IMR-90 (cell line): ENCODE measurements at regions not wholly inside any gene's neighbourhood (a gene's known extent, or its start where the extent isn't known, plus 50 kb on each side); places are given as distances from the start of the nearest gene placed in this dataset.

Experiments used
- ATAC-seq: fragments of 200-7000 bp; cut with Tn5 transposase; 2 replicates; pipeline ENCODE4 v1.9.1; 2020; ENCODE audit warnings: low read depth, mild to moderate bottlenecking, moderate library complexity
- BruUV-seq: library from RNA; stranded (reverse); fragments of 400-500 nt; replicated peaks from 2 replicates; lab custom pipeline; 2021; lab: Mats Ljungman, UMichigan
- CTCF ChIA-PET: fragments of 300-600 bp; formaldehyde crosslinking; extraction: SDS; loops from one replicate; lab custom pipeline; 2021; ENCODE audit warnings: antibody characterized with exemption; lab: Yijun Ruan, JAX
- POLR2A ChIA-PET: fragments of 300-600 bp; sonication (Branson Sonifier 250); formaldehyde crosslinking; loops from one replicate; lab custom pipeline; 2022; ENCODE audit warnings: antibody characterized with exemption; ENCODE audit not compliant: unreplicated experiment; lab: Charles Lee
- DNase-seq: peaks from one replicate; pipeline ENCODE4 v3.0.0; 2013
- H2AFZ ChIP-seq: replicated peaks from 2 replicates; pipeline ENCODE3; 2013; ENCODE audit warnings: low read length, mild to moderate bottlenecking; ENCODE audit not compliant: poor library complexity
- H2AK5ac ChIP-seq: 2 replicates; pipeline ENCODE4 v1.6.1; 2013; ENCODE audit warnings: low read depth, low read length, inconsistent platforms
- H2AK9ac ChIP-seq: replicated peaks from 2 replicates; pipeline ENCODE3; 2013; ENCODE audit warnings: mild to moderate bottlenecking, low read depth, low read length, moderate library complexity; ENCODE audit not compliant: poor library complexity
- H2BK120ac ChIP-seq: 2 replicates; pipeline ENCODE4 v1.6.1; 2013; ENCODE audit warnings: low read depth, low read length, inconsistent platforms
- H2BK15ac ChIP-seq: 3 replicates; pipeline ENCODE4 v1.6.1; 2013; ENCODE audit warnings: low read depth, low read length, inconsistent platforms
- H2BK20ac ChIP-seq: 2 replicates; pipeline ENCODE4 v1.6.1; 2013; ENCODE audit warnings: low read depth, mild to moderate bottlenecking, inconsistent platforms, low read length, moderate library complexity
- H2BK5ac ChIP-seq: 2 replicates; pipeline ENCODE4 v1.6.1; 2013; ENCODE audit warnings: mild to moderate bottlenecking, low read depth, low read length, inconsistent platforms; ENCODE audit not compliant: poor library complexity, severe bottlenecking
- H3K14ac ChIP-seq: replicated peaks from 2 replicates; pipeline ENCODE4 v1.6.1; 2013; ENCODE audit warnings: low read depth, low read length, inconsistent platforms
- H3K18ac ChIP-seq: 2 replicates; pipeline ENCODE4 v1.6.1; 2013; ENCODE audit warnings: low read depth, low read length, control low read depth
- H3K23ac ChIP-seq: 2 replicates; pipeline ENCODE4 v1.6.1; 2013; ENCODE audit warnings: low read depth, low read length, inconsistent platforms
- H3K27ac ChIP-seq: 2 replicates; pipeline ENCODE4 v1.5.1; 2013; ENCODE audit warnings: mild to moderate bottlenecking, control low read depth, low read length; ENCODE audit not compliant: insufficient read depth
- H3K27me3 ChIP-seq: 2 replicates; pipeline ENCODE4 v1.6.1; 2013; ENCODE audit warnings: low read length; ENCODE audit not compliant: control insufficient read depth, insufficient read depth
- H3K36me3 ChIP-seq: 2 replicates; pipeline ENCODE4 v1.6.1; 2013; ENCODE audit warnings: low read length, mixed read lengths; ENCODE audit not compliant: control insufficient read depth, insufficient read depth
- H3K4ac ChIP-seq: 2 replicates; pipeline ENCODE4 v1.6.1; 2013; ENCODE audit warnings: low read depth, low read length, inconsistent platforms
- H3K4me1 ChIP-seq: 2 replicates; pipeline ENCODE4 v1.6.1; 2013; ENCODE audit warnings: low read length, mixed read lengths; ENCODE audit not compliant: control insufficient read depth, insufficient read depth
- H3K4me2 ChIP-seq: 2 replicates; pipeline ENCODE4 v1.6.1; 2013; ENCODE audit warnings: low read depth, mild to moderate bottlenecking, control low read depth, low read length, moderate library complexity
- H3K4me3 ChIP-seq: 2 replicates; pipeline ENCODE4 v1.5.1; 2013; ENCODE audit warnings: low read depth, mild to moderate bottlenecking, control low read depth, low read length, moderate library complexity; ENCODE audit not compliant: insufficient read depth
- H3K56ac ChIP-seq: 2 replicates; pipeline ENCODE4 v1.6.1; 2013; ENCODE audit warnings: low read length, inconsistent platforms; ENCODE audit not compliant: insufficient read depth; ENCODE audit errors: extremely low read depth
- H3K79me1 ChIP-seq, 2 experiments: 2 replicates each; pipeline ENCODE4 v1.6.1; 2013; ENCODE audit warnings: low read length in 2 of 2, inconsistent platforms in 1 of 2, low read depth in 1 of 2
- H3K9ac ChIP-seq: 2 replicates; pipeline ENCODE4 v1.6.1; 2013; ENCODE audit warnings: low read depth, low read length, control low read depth
- H3K9me1 ChIP-seq: 2 replicates; pipeline ENCODE4 v1.6.1; 2013; ENCODE audit warnings: low read length, inconsistent platforms; ENCODE audit not compliant: insufficient read depth
- H3K9me3 ChIP-seq: 2 replicates; pipeline ENCODE4 v1.6.1; 2013; ENCODE audit warnings: low read length; ENCODE audit not compliant: control insufficient read depth, insufficient read depth
- H4K20me1 ChIP-seq: 2 replicates; pipeline ENCODE4 v1.6.1; 2013; ENCODE audit warnings: low read length, inconsistent platforms; ENCODE audit not compliant: insufficient read depth
- H4K5ac ChIP-seq: 2 replicates; pipeline ENCODE4 v1.6.1; 2013; ENCODE audit warnings: mild to moderate bottlenecking, low read depth, low read length, control low read depth
- H4K8ac ChIP-seq, 2 experiments: 2 replicates each; pipeline ENCODE4 v1.6.1; 2013; ENCODE audit warnings: low read depth in 2 of 2, low read length in 2 of 2, control low read depth in 1 of 2, inconsistent platforms in 1 of 2
- H4K91ac ChIP-seq: 2 replicates; pipeline ENCODE4 v1.6.1; 2013; ENCODE audit warnings: low read depth, low read length, inconsistent platforms; ENCODE audit not compliant: insufficient read depth
- BHLHE40 ChIP-seq: fragments of 150-350 bp; IDR thresholded peaks from 2 replicates; pipeline ENCODE4 v1.6.1; 2016; ENCODE audit warnings: mild to moderate bottlenecking, low read depth, low read length
- CEBPB ChIP-seq: IDR thresholded peaks from 2 replicates; pipeline ENCODE4 v1.6.1; 2012; ENCODE audit warnings: low read depth, low read length, improper control_type of control experiment
- CHD1 ChIP-seq: IDR thresholded peaks from 2 replicates; pipeline ENCODE4 v1.6.1; 2012; ENCODE audit warnings: low read depth, low read length, improper control_type of control experiment
- CTCF ChIP-seq: conservative IDR thresholded peaks from 2 replicates; pipeline ENCODE4 v1.5.1; 2012; ENCODE audit warnings: mild to moderate bottlenecking, low read depth, low read length, improper control_type of control experiment
- ELK1 ChIP-seq: fragments of 150-350 bp; IDR thresholded peaks from 2 replicates; pipeline ENCODE4 v1.6.1; 2016; ENCODE audit warnings: low read depth, mild to moderate bottlenecking, low read length, moderate library complexity, borderline replicate concordance
- FOS ChIP-seq: fragments of 150-350 bp; IDR thresholded peaks from 2 replicates; pipeline ENCODE4 v1.6.1; 2016; ENCODE audit warnings: low read depth, low read length
- MAFK ChIP-seq: IDR thresholded peaks from 2 replicates; pipeline ENCODE4 v1.6.1; 2012; ENCODE audit warnings: low read depth, low read length, improper control_type of control experiment
- MAZ ChIP-seq: IDR thresholded peaks from 2 replicates; pipeline ENCODE4 v1.6.1; 2012; ENCODE audit warnings: low read depth, mild to moderate bottlenecking, low read length, improper control_type of control experiment, moderate library complexity, borderline replicate concordance
- MXI1 ChIP-seq: IDR thresholded peaks from 2 replicates; pipeline ENCODE4 v1.6.1; 2012; ENCODE audit warnings: low read depth, mild to moderate bottlenecking, low read length, moderate library complexity, borderline replicate concordance
- NFE2L2 ChIP-seq: fragments of 150-350 bp; IDR thresholded peaks from 2 replicates; pipeline ENCODE4 v1.6.1; 2016; ENCODE audit warnings: low read depth, mild to moderate bottlenecking, low read length
- POLR2A ChIP-seq: IDR thresholded peaks from 2 replicates; pipeline ENCODE4 v1.6.1; 2012; ENCODE audit warnings: mild to moderate bottlenecking, low read depth, low read length
- RAD21 ChIP-seq: IDR thresholded peaks from 2 replicates; pipeline ENCODE4 v1.6.1; 2012; ENCODE audit warnings: low read length, improper control_type of control experiment
- RCOR1 ChIP-seq: IDR thresholded peaks from 2 replicates; pipeline ENCODE4 v1.6.1; 2012; ENCODE audit warnings: mild to moderate bottlenecking, low read length, improper control_type of control experiment; ENCODE audit not compliant: insufficient replicate concordance
- RFX5 ChIP-seq: IDR thresholded peaks from 2 replicates; pipeline ENCODE4 v1.8.0; 2012; ENCODE audit warnings: low read depth, mild to moderate bottlenecking, low read length, moderate library complexity
- SMC3 ChIP-seq: fragments of 150-350 bp; IDR thresholded peaks from 2 replicates; pipeline ENCODE4 v1.6.1; 2016; ENCODE audit warnings: low read depth, mild to moderate bottlenecking, antibody characterized with exemption, low read length, moderate library complexity
- USF2 ChIP-seq: fragments of 150-350 bp; IDR thresholded peaks from 2 replicates; pipeline ENCODE4 v1.6.1; 2017; ENCODE audit warnings: mild to moderate bottlenecking, antibody characterized with exemption, low read length, low read depth
- WGBS, 2 experiments: methylation state at CpG; one replicate each; pipeline versions ENCODE4 v1.1.5 to v1.1.7; 2013; ENCODE audit warnings: missing lambda C conversion rate in 2 of 2; ENCODE audit not compliant: insufficient read length in 1 of 2; ENCODE audit errors: extremely low coverage in 2 of 2; 5-methylcytosine and 5-hydroxymethylcytosine counted together
- dilution Hi-C: fragments of 300-500 bp; cut with HindIII; formaldehyde crosslinking; loops from one replicate; pipeline ENCODE4 v1.14.3; 2018; ENCODE audit warnings: low sequenced_read_pairs; ENCODE audit not compliant: unreplicated experiment
- in situ Hi-C: fragments of 300-500 bp; cut with MboI; formaldehyde crosslinking; loops from 3 replicates; pipeline ENCODE4 v1.14.3; 2019; ENCODE audit warnings: low sequenced_read_pairs, inconsistent platforms, mixed read lengths
- intact Hi-C: fragments of 100-400 bp; cut with micrococcal nuclease; formaldehyde crosslinking; loops from 2 replicates; pipeline ENCODE4 v1.10.0; 2022

DNA sequence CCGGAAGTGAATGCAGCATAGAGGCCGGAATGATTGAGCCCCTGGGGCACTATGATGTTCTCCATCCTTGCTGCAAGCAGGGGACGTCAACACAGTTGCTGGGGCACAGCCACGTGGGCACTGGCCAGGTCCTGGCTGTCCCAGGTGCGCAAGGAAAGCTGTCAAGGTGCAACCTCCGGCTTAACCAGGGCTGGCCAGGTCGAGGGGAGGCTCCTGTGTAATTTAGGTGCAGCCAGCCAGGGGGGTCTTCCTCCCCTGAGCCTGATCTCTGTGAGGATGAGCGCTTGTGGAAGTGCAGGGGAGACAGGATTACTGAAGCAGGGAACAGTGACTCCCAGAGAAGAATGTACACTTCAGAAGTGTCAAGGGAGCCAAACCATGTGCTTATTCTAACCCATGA, 852.8 kb upstream of the TMEM132C start:
- ATAC-seq (no peak), DNase-seq (no peak)
- Histone ChIP-seq H2BK5ac (no peak overlapping the region), H3K9me3 (peaks cover 8% of the 10 kb centered on the region; the same call in 1 of the 2 replicates), H3K4me1 (no peaks in the 10 kb centered on the region), H3K14ac (no peak overlapping the region), H3K27me3 (no peaks in the 10 kb centered on the region), H3K4ac (no peak overlapping the region), H2BK120ac (no peak overlapping the region), H4K8ac (no peak overlapping the region), H3K9ac (no peak overlapping the region), H3K18ac (no peak overlapping the region), H2AK5ac (no peak overlapping the region), H2AK9ac (no peak overlapping the region), H4K91ac (no peak overlapping the region), H3K9me1 (no peaks in the 10 kb centered on the region), H2BK15ac (no peak overlapping the region), H3K36me3 (no peaks in the 10 kb centered on the region), H4K5ac (no peak overlapping the region), H4K20me1 (no peaks in the 10 kb centered on the region), H2BK20ac (no peak overlapping the region), H3K23ac (no peak overlapping the region), H3K56ac (no peak overlapping the region), H3K79me1 (no peaks in the 10 kb centered on the region), H3K4me2 (no peak overlapping the region), H3K27ac (no peak overlapping the region), H3K4me3 (no peak overlapping the region), H2AFZ (no peak overlapping the region)
- CTCF ChIA-PET, result no interaction called here
- BruUV-seq, result no TSS peak
- TF ChIP-seq RCOR1 (no peak), MAFK (no peak), RFX5 (no peak), MAZ (no peak), CTCF (no peak), POLR2A (no peak), CHD1 (no peak), USF2 (no peak), SMC3 (no peak), ELK1 (no peak), CEBPB (no peak), MXI1 (no peak), NFE2L2 (no peak), FOS (no peak), RAD21 (no peak), BHLHE40 (no peak)
- in situ Hi-C loops (no loop called here), intact Hi-C loops (no loop called here), dilution Hi-C loops (no loop called here)
- 43% methylated on average over 3 of the region's 8 CpGs; no CpG with 5 or more reads in 1 of the 2 experiments for WGBS, 2 experiments
- POLR2A ChIA-PET, result no interaction called here
